ENCODE measurements at regions not wholly inside any gene's neighbourhood (a gene's known extent, or its start where the extent isn't known, plus 50 kb on each side); places are given as distances from the start of the nearest gene placed in this dataset.

DNA sequence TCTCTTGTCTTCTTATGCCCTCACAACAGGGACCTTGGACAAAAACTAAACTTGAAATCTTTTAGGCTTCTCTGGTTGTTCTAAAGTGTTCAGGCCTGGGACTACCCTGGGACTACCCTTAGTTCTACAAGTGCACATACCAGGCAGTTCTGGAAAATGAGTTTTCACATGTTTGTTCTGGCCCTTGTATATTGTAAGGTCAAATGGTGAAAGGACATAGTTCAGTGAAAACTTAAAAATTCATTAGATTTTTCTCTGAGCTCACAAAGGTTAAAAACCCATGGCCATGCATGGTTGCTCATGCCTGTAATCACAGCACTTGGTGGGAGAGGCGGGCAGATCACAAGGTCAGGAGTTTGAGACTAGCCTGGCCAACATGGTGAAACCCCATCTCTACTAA, 875.5 kb upstream of the FAM98A start:
- Histone ChIP-seq H3K36me3 (no peaks in the 10 kb centered on the region), H3K27ac (no peak overlapping the region), H3K9me3 (no peaks in the 10 kb centered on the region), H3K4me1 (no peaks in the 10 kb centered on the region), H3K4me3 (no peak overlapping the region), H3K27me3 (no peaks in the 10 kb centered on the region)
- no peak for TF ChIP-seq POLR2A (IDR thresholded peaks at IDR 0.05)
- TF ChIP-seq, protein P1, sequence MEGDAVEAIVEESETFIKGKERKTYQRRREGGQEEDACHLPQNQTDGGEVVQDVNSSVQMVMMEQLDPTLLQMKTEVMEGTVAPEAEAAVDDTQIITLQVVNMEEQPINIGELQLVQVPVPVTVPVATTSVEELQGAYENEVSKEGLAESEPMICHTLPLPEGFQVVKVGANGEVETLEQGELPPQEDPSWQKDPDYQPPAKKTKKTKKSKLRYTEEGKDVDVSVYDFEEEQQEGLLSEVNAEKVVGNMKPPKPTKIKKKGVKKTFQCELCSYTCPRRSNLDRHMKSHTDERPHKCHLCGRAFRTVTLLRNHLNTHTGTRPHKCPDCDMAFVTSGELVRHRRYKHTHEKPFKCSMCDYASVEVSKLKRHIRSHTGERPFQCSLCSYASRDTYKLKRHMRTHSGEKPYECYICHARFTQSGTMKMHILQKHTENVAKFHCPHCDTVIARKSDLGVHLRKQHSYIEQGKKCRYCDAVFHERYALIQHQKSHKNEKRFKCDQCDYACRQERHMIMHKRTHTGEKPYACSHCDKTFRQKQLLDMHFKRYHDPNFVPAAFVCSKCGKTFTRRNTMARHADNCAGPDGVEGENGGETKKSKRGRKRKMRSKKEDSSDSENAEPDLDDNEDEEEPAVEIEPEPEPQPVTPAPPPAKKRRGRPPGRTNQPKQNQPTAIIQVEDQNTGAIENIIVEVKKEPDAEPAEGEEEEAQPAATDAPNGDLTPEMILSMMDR (IDR thresholded peaks at IDR 0.05) = no peak
- no peak for DNase-seq
- WGBS, 2 donors = 67% methylated on average over 1 of the region's 1 CpG; no CpG with 5 or more reads in 1 of the 2 donors
- intact Hi-C loops (cut with DNase I) = no loop called here

DNA sequence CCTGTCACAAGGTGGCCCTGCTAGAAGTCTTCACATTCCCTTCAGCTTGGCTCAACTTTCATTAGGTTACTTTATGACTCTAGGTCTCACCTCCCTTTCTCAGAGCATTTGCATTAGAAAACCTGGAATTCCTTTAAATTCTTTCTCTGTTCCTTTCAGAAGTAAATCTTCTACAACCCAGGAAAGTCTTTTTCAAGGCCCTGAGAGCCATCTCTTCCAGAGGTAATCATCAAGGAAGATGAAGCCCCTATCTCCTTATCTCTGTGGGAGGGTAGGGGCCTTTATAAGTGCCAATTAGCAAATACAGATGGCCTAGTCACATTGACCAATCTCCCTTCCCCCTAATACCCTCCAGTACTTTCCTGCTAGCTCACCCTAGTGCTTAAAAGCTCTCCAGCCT, 848.0 kb upstream of the FAM98A start:
- intact Hi-C loops (cut with DNase I) = no loop called here
- no peaks in the 10 kb centered on the region for H3K4me1 ChIP-seq
- no peak for DNase-seq
- H3K9me3 ChIP-seq = peaks cover 0 to 7% (median 0%) of the 10 kb centered on the region in 3 donors
- no peaks in the 10 kb centered on the region for H3K27me3 ChIP-seq
- no peak overlapping the region for H3K4me3 ChIP-seq
- H3K36me3 ChIP-seq = no peaks in the 10 kb centered on the region
- no peak overlapping the region for H3K27ac ChIP-seq
- no peak for TF ChIP-seq POLR2A (IDR thresholded peaks at IDR 0.05)
- TF ChIP-seq, protein P1 (IDR thresholded peaks at IDR 0.05) = no peak

DNA sequence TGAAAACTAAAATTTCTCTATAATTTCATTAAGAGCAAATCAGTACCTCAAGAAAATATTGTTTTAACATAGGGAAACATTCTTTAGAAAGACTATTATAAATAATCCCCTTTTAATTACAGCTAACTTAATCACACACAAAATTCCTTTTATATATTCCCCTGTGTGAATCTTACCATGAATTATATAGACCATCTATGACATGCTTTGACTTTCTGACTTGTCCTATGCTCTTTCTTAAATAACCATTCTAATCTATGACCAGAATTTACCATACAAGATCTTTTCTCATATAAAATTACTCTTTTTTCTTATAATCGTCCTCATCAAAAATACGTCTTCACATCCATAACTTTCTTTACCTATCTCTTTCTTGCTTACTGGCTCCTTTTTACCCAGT, 824.2 kb upstream of the FAM98A start:
- Histone ChIP-seq H3K4me3 (no peak overlapping the region), H3K9me3 (no peaks in the 10 kb centered on the region), H3K4me1 (no peaks in the 10 kb centered on the region), H3K36me3 (no peaks in the 10 kb centered on the region), H3K27me3 (no peaks in the 10 kb centered on the region), H3K27ac (no peak overlapping the region)
- WGBS, 2 donors = 100% methylated on average over 2 of the region's 2 CpGs
- DNase-seq = no peak
- TF ChIP-seq, protein P1 (IDR thresholded peaks at IDR 0.05) = no peak
- intact Hi-C loops (cut with DNase I) = no loop called here

DNA sequence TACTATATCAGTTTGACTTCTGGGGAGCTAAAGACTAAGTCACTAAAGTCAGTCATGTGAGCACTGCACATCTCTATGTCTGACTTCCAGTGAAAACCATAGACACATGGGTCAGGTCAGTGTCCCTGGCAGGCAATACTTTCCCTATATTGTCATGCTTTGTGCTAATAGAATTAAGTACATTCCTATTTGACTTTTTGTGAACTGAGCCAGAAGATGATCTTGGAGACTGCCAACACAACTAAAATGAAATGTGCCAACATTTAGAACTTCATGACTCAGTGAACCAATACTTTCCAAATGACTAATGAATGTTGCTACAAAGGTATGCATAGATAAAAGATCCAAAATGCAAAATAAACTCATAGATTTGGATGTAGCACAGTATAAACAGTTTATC, 820.8 kb upstream of the FAM98A start:
- no peaks in the 10 kb centered on the region for H3K9me3 ChIP-seq
- no peaks in the 10 kb centered on the region for H3K36me3 ChIP-seq
- intact Hi-C loops (cut with DNase I) = no loop called here
- no peak for TF ChIP-seq POLR2A (IDR thresholded peaks at IDR 0.05)
- TF ChIP-seq, protein P1 (IDR thresholded peaks at IDR 0.05) = no peak
- H3K27ac ChIP-seq = no peak overlapping the region
- no peaks in the 10 kb centered on the region for H3K4me1 ChIP-seq
- H3K4me3 ChIP-seq = no peak overlapping the region
- H3K27me3 ChIP-seq = no peaks in the 10 kb centered on the region
- DNase-seq = no peak

DNA sequence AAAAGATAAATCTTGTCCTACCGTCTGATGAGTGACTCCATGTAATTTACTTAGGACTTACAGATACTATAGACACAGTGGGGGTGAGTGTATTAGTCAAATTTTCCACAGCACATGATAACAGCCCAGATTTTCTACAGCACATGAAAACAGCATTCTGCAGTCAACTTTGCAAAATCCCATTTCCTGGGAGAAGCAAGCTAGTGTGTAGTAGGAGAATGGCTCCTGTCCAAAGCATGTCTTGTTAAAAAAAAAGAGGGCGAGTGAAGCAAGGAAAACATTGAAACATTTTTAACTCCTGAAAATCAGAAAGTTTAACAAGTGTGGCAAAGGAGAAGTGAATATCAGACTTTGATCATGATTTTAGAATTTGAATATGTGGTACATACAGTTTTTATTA, 817.8 kb upstream of the FAM98A start:
- 47 to 65% methylated on average over 2 of the region's 2 CpGs for WGBS, 2 donors
- TF ChIP-seq POLR2A (IDR thresholded peaks at IDR 0.05) = no peak
- TF ChIP-seq, protein P1 (IDR thresholded peaks at IDR 0.05) = no peak
- no peak overlapping the region for H3K4me3 ChIP-seq
- no peak for DNase-seq
- intact Hi-C loops (cut with DNase I) = no loop called here
- no peaks in the 10 kb centered on the region for H3K27me3 ChIP-seq
- H3K9me3 ChIP-seq = no peaks in the 10 kb centered on the region
- H3K4me1 ChIP-seq = no peaks in the 10 kb centered on the region
- H3K36me3 ChIP-seq = no peaks in the 10 kb centered on the region
- H3K27ac ChIP-seq = no peak overlapping the region
